ENCODE measurements at regions not wholly inside any gene's neighbourhood (a gene's known extent, or its start where the extent isn't known, plus 50 kb on each side); places are given as distances from the start of the nearest gene placed in this dataset.

- TF ChIP-seq NFIC (IDR thresholded peaks at IDR 0.05), result no peak
- TF ChIP-seq EGR1 (IDR thresholded peaks at IDR 0.05), result no peak
- TF ChIP-seq EP300 (IDR thresholded peaks at IDR 0.05; ENCODE audit: borderline replicate concordance), result no peak
- TF ChIP-seq RAD21 (IDR thresholded peaks at IDR 0.05; ENCODE audit: low read depth), result no peak
- no peak for TF ChIP-seq TCF12 (IDR thresholded peaks at IDR 0.05; ENCODE audit: low read depth)
- no peak for TF ChIP-seq USF1 (IDR thresholded peaks at IDR 0.05)
- TF ChIP-seq ZBTB7A (IDR thresholded peaks at IDR 0.05; ENCODE audit: low read depth), result no peak
These were observed 448.6 kb upstream of the RBFOX1 start for GRCh38 chr16:6884002-6884401.

All from Ishikawa (cell line).